Fibroblast of villous mesenchyme (primary cell): ENCODE measurements at regions not wholly inside any gene's neighbourhood (a gene's known extent, or its start where the extent isn't known, plus 50 kb on each side); places are given as distances from the start of the nearest gene placed in this dataset.

Experiments used
- DNase-seq: peaks from one replicate; pipeline ENCODE4 v3.0.0-alpha.2; 2010; ENCODE audit warnings: low read depth
- H3K4me3 ChIP-seq: 2 replicates; pipeline ENCODE4 v1.5.1; 2011; ENCODE audit warnings: low read depth, mild to moderate bottlenecking, low read length
- TF ChIP-seq, protein P1 (sequence below): IDR thresholded peaks from 2 replicates; pipeline ENCODE4 v1.5.1; 2012; ENCODE audit warnings: low read depth, mild to moderate bottlenecking, low read length; ENCODE audit not compliant: insufficient read depth

DNA sequence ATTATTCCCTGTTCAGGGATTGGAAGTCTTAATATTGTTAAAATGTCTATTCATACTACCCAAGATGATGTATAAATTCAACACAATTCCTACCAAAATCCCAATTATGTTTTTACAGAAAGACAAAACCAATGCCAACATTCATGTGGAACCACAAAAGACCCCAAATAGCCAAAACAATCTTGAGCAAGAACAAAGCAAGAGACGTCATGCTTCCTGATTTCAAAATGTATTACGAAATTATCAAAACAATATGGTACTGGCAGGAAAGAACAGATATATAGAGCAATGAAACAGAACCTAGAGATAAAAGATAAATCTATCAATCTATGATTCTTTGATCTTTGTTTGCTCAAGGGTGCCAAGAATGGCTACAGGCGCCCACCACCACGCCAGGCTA, 237.9 kb downstream of the TAF11L14 start:
- H3K4me3 ChIP-seq, result no peak overlapping the region
- TF ChIP-seq, protein P1, sequence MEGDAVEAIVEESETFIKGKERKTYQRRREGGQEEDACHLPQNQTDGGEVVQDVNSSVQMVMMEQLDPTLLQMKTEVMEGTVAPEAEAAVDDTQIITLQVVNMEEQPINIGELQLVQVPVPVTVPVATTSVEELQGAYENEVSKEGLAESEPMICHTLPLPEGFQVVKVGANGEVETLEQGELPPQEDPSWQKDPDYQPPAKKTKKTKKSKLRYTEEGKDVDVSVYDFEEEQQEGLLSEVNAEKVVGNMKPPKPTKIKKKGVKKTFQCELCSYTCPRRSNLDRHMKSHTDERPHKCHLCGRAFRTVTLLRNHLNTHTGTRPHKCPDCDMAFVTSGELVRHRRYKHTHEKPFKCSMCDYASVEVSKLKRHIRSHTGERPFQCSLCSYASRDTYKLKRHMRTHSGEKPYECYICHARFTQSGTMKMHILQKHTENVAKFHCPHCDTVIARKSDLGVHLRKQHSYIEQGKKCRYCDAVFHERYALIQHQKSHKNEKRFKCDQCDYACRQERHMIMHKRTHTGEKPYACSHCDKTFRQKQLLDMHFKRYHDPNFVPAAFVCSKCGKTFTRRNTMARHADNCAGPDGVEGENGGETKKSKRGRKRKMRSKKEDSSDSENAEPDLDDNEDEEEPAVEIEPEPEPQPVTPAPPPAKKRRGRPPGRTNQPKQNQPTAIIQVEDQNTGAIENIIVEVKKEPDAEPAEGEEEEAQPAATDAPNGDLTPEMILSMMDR, result no peak
- DNase-seq, result no peak

DNA sequence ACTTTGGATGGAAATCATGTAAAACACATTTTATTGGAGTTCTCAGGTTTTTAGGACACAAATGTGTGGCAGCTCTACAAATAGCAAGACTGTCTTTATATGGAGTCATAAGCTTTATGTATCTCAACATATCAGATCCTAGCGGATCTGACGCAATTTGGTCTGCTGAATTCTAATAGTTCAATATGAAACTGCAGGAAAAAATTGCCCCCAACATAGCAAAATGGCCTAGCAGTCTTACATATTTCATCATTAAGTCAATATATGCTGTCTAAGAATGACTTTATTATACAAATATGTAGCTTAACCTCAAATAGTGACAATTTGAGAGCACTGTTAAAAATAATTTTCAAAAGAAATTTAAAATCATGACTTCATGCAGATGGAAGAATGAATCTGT, 244.3 kb downstream of the TAF11L14 start:
- TF ChIP-seq, protein P1, result no peak
- no peak for DNase-seq

DNA sequence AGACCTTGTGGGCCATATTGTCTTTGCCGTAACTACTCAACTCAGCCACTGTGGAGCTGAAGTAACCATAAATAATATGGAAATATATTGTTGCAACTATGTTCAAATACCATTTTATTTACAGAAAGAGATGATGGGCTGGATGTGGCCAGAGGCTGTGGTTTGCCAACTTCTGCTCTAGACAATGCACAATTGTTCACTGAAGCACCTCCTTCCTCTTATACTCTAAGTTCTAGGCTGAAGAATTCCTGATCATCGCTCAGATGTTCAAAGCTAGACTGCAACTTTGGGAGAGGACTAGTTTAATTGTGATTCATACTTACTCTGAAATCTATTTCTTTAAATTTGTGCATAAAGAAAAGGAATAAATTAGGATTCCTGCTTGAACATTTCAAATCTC, 245.0 kb downstream of the TAF11L14 start:
- TF ChIP-seq, protein P1, result no peak
- no peak overlapping the region for H3K4me3 ChIP-seq
- DNase-seq, result no peak

More for the DNA sequence above, 244.3 kb downstream of the TAF11L14 start:
- H3K4me3 ChIP-seq, result no peak overlapping the region

DNA sequence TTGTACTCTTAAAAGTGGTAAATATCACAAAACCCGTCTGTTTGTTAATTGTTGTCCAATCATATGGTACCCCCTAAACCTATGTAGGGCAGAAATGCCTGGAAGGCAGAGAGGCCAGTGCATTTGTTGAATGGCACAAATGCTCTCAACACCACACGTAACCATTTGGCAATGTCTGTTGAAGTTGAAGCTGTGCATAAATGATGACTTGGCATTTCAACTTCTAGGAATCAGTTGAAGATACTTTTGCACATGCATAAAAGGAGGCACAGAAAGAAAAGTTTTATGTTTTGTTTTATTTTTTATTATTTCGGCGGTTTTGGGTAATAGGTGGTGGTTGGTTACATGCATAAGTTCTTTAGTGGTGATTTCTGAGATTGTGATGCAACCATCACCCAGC, 246.6 kb downstream of the TAF11L14 start:
- TF ChIP-seq, protein P1, result no peak
- no peak overlapping the region for H3K4me3 ChIP-seq
- DNase-seq, result no peak

DNA sequence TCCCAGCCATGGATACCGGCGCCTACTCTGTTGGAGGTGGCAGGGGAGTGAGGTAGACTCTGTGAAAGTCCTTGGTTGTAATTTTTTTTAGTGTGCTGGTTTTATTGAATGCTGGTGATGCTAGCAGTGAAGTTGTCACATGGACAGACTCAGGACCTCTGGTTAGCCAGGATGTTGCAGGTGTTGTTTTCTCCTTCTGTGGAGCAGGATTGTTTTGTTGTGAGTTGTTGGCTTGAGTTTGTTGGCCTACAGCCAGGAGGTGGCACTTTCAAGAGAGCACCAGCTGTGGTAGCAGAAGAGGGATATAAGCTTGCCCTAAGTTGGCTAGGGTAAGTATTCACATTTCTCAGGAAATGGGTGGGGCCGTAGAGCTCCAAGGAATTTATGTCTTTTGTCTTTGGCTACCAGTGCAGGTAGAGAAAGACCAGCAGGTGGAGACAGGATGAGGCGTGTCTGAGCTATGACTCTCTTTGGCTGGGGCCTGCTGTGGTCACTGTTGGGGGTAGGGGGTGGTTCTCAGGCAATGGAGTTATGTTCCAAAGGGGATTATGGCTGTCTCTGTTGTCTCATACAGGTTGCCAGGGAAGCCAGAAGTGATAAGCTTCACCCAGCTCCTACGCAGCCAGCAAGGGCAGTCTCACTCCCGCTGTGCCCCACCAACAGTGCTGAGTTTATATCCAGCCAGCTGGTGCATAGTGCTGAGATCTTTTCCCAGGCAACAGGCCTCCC, 248.7 kb downstream of the TAF11L14 start:
- H3K4me3 ChIP-seq, result no peak overlapping the region
- DNase-seq, result no peak
- TF ChIP-seq, protein P1, result no peak

DNA sequence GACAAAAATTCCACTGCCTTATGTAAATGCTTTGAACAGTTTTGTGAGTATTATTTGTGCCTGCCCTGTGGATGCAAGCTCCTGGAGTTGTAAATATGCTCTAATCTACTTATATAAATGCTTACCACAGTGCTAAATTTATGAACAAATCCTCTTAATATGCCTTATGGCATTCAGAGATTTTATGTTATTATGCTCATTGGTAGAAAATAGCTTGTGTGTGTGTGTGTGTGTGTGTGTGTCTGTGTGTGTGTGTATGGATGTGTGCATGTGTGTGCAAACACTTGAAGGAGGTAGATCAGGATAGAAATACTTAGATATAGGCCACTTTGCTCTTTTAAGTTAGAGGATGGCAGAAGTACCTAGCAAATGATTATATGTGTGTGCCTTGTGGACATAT, 253.9 kb downstream of the TAF11L14 start:
- TF ChIP-seq, protein P1, result no peak
- H3K4me3 ChIP-seq, result no peak overlapping the region
- DNase-seq, result no peak

DNA sequence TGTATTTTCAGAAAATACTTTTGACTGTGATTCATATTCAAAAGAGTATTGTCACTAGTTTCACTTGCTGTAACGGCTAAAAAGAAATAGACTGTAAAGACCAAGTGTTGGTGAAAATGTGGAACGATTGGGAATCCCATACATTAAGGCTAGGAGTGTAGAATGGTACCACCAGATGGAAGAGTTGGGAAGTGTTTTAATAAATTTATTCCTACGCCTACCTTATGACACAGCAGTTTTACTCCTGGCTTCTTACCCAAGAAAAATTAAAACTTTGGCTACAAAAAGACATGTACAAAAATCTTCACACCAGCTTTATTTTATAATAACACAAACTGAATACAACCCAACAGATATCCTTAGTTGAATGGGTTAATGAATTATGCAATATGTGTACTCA, 256.2 kb downstream of the TAF11L14 start:
- H3K4me3 ChIP-seq, result no peak overlapping the region
- TF ChIP-seq, protein P1, result no peak
- no peak for DNase-seq
